ENCODE measurements at regions not wholly inside any gene's neighbourhood (a gene's known extent, or its start where the extent isn't known, plus 50 kb on each side); places are given as distances from the start of the nearest gene placed in this dataset.

DNA sequence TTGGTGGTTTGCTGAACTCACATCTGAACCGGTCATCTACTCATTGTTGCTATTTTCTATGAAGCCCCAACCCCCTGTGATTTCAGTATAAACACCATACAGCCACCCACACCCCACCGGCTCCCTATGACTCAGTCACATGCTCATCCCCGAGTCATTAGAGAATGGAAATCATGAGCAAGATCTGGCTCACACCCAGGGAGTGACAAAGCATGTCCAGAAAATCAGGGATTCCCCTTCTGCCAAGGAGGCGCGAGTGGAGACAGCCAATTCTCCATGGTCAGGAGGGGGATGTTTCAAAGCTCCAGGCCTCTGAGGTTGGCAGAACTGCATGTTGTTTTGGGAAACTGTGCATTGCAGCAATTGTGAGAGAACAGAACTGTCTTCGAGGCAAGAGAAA lies 657.5 kb upstream of the TBX3 start:
- no peak for DNase-seq

GRCh38 chr12:115338566-115339294 lies 654.8 kb upstream of the TBX3 start:
- DNase-seq: no peak

DNA sequence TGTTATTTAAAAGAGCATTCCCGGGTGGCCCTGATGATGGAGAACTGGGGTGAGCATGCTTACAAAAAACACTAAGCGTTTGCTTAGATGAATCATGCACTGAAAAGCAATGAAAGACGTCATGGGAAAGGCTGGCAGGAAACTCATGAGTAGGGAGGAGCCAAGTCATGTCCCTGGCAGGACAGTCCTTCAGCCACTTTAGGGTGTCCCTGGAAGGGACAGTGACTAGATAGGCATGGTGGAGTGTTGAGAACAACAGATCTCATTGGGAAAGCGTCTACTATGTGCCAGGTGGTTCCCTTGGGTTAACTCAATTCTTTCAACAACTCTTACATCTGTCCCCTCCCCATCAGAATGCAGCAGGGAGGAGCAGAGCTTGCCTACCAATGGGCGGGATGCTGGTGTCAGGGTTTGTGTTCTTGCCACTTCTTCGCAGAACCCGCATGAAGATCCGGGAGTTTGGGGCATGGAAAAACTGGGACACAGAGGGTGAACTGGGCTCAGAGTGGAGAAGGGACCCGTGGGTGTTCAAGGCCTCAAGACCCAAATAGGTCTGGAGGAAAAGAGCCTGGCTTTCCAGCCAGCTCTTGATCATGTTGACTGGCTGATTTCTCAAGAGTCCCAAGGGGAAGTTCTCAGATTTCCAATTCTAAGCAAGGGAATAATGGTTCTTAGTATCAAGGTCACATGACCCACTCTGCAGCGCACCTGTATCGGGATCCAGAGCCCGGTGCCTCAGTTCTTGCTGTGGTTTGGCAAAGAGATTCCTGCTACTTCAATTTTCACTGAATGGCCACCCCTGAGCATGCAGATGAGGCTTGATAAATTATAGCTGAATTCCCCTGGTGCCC lies 653.9 kb upstream of the TBX3 start:
- no peak for DNase-seq

DNA sequence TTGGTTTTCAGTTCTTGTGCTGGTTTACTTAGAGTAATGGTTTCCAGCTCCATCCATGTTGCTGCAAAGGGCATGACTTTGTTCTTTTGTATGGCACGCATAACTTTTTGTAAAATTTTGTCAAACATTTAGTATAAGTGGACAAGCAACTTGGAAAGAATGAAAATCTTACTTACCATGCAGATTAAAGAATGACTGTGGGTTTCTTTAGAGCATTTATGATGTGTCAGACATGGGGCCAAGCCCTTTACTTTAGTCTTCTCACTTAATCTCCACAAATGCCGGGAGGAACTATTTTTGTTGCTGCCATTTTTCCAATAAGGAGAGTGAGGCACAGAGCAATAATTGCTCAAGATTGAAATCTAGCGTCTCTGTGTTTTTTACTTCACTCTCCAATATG lies 652.5 kb upstream of the TBX3 start:
- DNase-seq: no peak

DNA sequence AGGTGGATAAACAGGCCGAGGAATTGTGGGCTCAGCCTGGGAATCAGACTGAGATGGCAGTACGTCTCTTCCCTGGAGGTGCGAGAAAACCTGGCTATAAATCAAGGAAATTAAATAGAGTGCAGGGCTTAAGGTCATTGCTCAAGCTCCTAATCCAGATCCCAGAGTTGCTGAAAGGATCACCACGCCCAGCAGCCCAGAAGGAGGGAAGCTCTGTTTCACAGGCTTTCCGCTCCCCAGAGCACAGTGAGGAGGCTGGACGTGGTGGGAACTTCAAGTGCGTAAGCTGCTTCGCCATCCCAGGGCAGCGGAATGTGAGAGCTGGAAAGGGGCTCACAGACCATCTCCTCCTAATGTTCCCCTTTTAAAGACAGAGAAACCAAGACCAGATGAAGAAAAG lies 651.6 kb upstream of the TBX3 start:
- no peak for DNase-seq

- no peak for DNase-seq
Measured at GRCh38 chr12:115335048-115335447, 651.1 kb upstream of the TBX3 start.

GRCh38 chr12:115332945-115333344 lies 649.0 kb upstream of the TBX3 start:
- no peak for DNase-seq

DNA sequence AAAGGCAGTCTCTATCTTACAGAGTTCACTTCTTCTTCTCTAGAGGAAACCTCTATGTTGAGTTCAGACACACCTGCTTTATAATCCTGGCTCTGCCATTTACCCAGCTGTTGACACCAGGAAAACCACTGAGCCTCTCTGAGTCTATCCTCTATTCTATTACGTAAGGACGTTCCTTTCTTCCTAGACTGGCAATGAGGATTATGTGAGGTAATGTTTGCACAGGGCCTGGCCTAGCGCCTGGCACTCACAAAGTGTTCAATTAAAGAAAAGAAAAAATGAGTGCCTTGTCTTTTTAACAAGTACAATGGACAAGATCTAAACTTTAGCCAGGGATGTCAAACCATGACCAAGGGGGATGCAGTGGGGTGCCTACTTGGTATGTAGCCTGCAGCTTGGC lies 641.9 kb upstream of the TBX3 start:
- DNase-seq: no peak

- no peak for DNase-seq
Measured at GRCh38 chr12:115324949-115325593, 641.1 kb upstream of the TBX3 start.

DNA sequence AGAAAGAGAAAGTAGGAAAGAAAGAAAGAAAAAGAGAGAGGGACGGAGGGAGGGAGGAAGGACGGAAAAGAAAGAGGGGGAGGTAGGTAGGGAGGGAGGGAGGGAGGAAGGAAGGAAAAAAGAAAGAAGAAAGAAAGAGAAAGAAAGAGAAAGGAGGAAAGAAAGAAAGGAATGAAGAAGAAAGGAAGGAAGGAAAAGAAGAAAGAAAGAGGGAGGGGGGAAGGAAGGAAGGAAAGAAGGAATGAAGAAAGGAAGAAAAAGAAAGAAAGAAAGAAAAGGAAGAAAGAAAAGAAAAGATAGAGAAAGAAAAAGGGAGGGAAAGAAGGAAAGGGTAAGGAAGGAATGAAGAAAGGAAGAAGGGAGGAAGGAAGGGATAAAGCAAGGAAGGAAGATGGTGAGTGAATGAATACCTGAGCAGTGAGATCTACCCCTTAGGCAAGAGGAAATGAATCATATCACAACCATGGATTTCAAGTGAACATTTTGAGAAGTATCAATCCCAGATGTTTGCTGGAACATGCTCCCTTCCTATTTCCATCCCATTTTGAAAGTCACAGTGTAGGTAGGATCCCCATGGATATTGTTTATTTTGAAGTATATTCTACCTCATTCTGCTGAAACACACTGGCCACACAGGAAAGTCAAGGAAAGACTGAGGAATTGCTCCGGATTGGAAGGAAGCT lies 639.4 kb upstream of the TBX3 start:
- DNase-seq: no peak

GRCh38 chr12:115322275-115322674 lies 638.3 kb upstream of the TBX3 start:
- no peak for DNase-seq

- DNase-seq: no peak
Measured at GRCh38 chr12:115320967-115321366, 637.0 kb upstream of the TBX3 start.

DNA sequence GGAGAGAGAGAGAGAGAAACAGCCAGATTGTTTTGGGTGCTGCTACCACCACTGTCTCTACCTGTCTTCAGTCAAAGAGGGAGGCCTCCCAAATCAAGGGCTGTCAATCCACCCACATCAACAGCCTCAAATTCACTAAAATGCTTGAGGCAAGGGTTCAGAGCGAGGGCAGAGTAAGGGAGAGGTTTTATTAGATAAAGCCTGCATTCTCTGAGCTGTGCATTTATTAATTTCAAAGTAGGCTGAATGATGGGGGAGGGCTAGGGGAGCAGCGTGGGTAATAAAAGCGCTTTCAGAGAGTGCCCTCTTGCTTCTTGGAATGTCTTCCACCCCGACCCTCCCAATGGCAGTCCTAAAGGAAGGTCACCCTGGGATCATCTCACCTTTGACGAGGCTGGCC lies 636.5 kb upstream of the TBX3 start:
- DNase-seq: no peak

DNA sequence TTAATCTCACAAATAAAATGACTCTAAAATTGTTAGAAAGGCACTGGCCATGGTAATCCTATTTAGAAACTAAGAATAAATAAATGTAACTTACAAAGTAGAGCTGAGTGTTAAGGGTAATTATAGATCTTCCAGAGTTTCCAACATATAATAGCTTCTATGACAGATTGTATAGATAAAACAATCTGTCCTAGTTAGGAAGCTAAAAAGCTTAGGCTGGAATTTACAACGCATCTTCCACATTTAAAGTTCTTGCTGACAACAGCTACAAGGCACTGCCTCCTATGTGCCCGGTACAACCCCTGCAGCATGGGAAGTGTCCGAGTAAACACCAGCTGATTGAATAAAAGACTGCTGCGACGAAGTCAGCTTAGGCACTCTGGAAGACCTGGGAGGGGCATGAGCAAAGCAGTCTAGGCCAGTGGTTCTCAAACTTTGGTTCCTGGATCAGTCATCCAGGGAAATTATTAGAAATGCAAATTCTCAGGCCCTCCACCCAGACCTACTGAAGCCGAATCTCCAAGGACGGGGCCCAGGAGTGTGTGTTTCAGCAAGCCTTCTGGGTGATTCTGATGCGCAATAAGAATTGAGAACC lies 635.6 kb upstream of the TBX3 start:
- DNase-seq: no peak

DNA sequence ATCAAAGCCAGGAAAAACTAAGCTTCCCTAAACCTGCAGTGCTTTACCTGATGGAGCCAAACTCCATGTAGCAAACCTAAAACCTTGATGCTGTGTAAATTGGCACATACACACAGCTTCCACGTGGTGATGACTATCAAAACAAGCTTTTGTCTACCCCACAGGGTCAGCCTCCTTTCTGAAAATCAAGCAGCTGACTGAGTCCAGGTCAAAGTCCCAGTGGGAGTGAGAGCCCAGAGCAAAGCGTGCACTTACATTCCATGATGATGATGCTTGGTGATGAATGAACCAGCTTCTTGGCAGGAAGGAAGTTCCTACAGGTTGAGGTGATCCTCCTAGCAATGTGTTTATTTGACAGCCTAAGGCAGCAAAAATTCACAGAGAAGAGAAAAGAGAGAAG lies 630.0 kb upstream of the TBX3 start:
- DNase-seq: no peak

DNA sequence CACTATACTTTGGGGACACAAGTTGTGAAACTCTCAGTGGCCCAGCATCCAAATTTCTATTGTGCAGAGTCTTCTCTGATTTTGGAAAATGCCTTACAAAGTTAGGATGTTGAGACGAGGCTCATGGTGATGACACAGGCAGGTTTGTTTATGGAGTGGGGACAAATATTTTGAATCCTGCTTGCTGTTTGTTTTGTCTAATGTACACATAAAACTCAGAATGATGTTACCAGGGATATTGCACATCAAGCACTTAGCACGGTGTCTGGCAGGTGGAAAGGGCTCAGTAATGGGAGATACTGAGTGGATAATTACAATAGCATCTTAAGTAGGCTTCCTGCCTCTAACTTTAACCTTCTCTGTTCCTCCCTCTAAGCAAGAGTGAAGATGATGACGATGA lies 628.9 kb upstream of the TBX3 start:
- no peak for DNase-seq

DNA sequence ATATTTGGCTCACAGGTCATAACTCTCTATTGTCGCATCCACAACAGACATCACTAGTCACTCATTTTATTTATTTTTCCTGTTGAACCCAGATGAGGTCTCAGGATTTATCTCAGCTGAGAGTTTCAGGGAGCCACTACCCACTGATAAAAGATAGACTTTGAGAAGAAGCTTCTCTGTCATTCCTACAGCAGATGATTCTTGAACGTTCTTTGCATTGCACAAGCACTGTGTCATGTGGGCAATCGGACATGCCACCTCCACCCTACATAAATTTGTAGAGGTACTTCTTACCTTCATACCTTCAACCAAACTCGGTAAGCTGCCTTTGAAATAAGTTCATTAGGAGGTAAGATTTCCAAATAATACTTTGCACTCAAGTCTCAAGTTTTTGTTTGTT lies 627.9 kb upstream of the TBX3 start:
- DNase-seq: no peak

- DNase-seq: no peak
Measured at GRCh38 chr12:115308918-115309317, 624.9 kb upstream of the TBX3 start.

- DNase-seq: no peak
Measured at GRCh38 chr12:115306380-115306779, 622.4 kb upstream of the TBX3 start.

- no peak for DNase-seq
Measured at GRCh38 chr12:115305867-115306266, 621.9 kb upstream of the TBX3 start.

- DNase-seq: no peak
Measured at GRCh38 chr12:115305275-115305674, 621.3 kb upstream of the TBX3 start.

DNA sequence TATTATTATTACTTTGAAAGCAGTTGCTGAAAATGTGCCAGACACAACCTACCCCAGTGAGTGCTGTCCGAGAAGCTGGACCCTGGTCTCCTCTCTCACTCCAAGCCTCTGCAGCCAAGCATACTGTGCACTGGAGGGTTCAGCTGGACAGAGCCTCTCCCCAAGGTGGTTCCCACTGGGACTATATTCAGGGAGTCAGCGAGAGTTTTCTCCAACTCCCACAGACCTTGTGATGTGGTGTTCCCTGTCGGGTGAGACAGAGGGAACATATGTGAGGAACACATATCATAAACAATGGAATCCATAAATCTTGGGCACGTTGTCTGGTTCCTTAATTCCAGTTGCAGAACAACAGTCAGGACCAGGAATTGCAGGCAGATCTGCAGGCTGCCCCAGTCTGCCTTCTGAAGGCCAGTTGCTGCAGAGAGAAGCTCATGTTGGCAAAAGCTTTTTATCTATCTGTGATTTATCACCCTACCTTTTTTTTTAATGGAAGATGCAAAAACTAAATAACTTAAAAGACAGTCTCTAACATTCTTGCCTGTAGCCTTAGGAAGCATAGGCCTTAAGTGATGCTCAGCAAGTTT lies 619.8 kb upstream of the TBX3 start:
- DNase-seq: no peak

DNA sequence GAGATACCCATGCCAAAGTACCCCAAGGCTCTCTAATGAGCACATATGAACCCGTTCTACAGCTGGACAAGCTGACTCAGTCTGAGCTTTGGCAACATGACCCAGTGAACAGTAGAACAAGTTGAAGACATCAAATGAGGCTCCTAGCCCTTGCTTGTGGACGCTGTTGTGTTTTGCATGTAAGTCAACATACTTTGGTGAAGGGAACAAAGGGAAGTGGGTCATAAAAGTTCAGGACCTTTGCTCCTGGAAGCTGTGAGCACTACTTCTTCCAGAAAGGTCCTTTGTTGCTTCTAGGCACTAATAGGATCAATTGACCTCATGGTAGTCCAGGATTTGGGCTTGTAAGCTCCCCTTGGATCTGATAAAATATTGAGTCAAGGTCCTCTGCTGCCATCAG lies 613.5 kb upstream of the TBX3 start:
- DNase-seq: no peak

Data from COR-L47 (cell line).